GM18508 (cell line): ENCODE measurements at regions not wholly inside any gene's neighbourhood (a gene's known extent, or its start where the extent isn't known, plus 50 kb on each side); places are given as distances from the start of the nearest gene placed in this dataset.

Experiments used
- ATAC-seq: cut with Tn5 transposase; IDR thresholded peaks from one replicate; pipeline ENCODE4 v1.9.1; 2021; ENCODE audit warnings: moderate number of reproducible peaks; ENCODE audit not compliant: insufficient read depth, unreplicated experiment

- ATAC-seq, result no peak
Observed at GRCh38 chr10:44435196-44435595, 50.3 kb upstream of the CXCL12 start.

DNA sequence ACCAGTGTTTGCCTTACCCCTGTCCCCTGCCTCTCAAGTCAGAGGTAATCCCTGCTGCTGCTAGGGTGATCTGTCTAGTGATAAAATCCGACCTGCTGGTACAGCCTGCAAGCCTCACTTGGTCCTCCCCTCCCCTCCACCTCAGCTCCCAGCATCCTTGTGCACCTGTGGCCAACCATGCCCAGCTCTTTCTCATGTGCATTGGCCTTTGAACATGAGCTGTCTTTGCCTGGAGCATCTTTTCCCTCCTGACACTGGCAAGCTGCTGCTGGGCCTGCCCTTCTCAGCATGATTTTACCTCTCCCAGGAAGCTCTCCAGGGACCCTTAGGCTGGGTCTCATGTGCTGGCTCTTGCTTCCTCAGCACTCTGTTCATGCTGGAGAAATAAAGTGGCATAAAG is 51.3 kb upstream of the CXCL12 start:
- no peak for ATAC-seq

GRCh38 chr10:44437840-44438511 is 53.1 kb upstream of the CXCL12 start:
- ATAC-seq, result no peak

GRCh38 chr10:44439239-44439957 is 54.5 kb upstream of the CXCL12 start:
- ATAC-seq, result no peak

GRCh38 chr10:44439958-44440244 is 55.0 kb upstream of the CXCL12 start:
- no peak for ATAC-seq

- ATAC-seq, result no peak
Observed at GRCh38 chr10:44457259-44457658, 72.4 kb upstream of the CXCL12 start.

- no peak for ATAC-seq
Observed at GRCh38 chr10:44458671-44459413, 73.9 kb upstream of the CXCL12 start.

GRCh38 chr10:44459671-44460070 is 74.8 kb upstream of the CXCL12 start:
- no peak for ATAC-seq

GRCh38 chr10:44460416-44460815 is 75.5 kb upstream of the CXCL12 start:
- ATAC-seq, result no peak

DNA sequence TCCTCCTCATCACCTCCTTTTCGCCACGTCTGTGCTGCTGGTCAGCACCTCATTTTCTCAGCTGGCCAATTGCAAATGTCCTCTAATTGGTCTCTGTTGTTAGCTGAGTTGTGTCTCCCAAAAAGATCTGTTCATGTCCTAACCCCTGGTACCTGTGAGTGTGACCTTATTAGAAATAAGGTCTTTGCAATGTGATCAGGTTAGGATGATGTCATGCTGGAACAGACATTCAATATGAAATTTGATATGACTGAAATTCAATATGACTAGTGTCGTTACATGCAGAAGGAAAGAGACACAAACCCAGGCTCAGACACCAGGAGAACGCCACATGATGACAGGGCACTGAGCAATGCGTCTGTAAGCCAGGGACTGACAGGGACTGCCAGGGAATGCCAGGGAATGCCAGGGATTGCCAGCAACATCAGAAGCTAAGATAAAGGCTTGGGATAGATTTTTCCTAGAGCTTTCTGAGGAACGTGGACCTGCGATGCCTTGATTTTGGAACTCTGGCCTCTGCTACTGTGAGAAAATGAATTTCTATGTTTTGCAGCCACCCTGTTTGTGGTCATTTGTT is 77.5 kb upstream of the CXCL12 start:
- ATAC-seq, result no peak

DNA sequence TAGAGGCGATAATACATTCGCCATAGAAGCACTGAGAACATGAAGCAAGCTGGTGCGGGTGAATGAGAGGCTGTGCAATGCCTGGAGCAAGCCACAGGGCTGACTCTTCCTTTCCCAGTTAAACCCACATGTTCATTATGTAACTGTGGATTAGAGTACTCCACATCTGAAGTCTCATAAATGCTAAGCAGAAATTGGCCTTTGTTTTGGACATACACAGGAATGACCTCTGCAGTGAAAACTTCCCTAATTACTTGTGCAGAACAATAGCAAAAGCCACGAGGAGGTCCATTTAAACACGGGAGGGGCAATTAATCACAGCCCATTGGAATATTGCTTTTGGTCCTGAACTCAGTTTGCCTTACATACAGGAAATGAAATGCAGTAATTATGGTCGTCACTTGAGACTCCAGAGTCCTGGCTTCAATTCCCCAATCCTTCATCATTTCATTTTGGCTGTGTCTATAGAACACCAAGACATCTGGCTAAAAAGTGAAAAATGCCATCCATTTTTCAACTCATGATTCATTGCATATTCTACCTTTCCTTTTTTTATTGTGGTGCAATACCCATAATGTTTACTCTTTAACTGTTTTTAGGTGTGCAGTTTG is 78.7 kb upstream of the CXCL12 start:
- ATAC-seq, result no peak

DNA sequence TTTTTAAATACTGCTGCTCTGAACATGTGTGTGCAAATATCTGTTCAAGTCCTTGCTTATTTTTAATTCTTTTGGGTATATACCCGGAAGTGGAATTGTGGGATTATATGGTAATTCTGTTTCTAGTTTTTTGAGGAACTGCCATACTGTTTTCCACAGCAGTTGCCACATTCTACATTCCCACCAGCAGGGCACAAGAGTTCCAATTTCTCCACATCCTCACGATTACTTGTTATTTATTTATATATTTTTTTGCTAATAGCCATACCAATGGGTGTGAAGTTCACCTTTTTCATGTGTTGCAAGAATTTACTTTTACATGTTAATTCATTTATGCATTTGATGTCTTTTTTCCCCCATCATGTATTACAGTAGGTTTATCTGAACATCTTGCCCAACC is 79.6 kb upstream of the CXCL12 start:
- ATAC-seq, result no peak

DNA sequence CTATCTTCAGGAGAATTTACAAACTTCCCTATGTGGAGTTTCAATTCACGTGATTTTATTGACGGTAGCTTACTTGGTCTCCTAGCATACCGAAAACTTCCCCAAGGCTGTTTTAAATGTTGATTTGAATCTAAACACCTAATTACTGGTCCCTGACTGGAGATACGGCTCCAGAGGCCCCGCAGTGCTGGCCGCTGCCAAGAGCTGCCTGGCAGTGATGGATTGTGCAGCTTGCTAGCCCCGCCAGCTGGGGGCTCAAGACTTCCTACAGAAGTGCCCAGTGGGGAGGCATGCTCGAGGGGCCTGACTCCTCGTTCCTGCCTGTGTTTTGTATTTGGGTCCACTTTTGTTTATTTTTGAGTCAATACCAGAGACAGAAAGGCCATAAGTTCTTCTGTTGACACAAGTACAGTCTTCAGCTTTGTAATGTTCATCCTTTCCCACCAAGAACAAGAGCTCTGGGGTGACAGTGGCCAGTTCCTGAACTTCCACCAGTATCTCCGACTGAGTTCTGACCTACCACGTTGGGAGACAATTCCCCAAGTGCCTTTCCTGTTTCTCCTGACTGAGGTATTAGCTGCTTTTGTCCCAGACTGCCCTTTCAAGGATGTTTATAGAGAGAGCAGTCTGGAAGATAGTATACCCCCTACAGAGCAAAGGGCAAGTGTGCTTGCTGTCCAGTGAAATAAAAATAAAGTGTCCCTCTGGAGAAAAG is 80.7 kb upstream of the CXCL12 start:
- no peak for ATAC-seq

GRCh38 chr10:44466236-44466635 is 81.3 kb upstream of the CXCL12 start:
- no peak for ATAC-seq

- ATAC-seq, result no peak
Observed at GRCh38 chr10:44467090-44467489, 82.2 kb upstream of the CXCL12 start.

DNA sequence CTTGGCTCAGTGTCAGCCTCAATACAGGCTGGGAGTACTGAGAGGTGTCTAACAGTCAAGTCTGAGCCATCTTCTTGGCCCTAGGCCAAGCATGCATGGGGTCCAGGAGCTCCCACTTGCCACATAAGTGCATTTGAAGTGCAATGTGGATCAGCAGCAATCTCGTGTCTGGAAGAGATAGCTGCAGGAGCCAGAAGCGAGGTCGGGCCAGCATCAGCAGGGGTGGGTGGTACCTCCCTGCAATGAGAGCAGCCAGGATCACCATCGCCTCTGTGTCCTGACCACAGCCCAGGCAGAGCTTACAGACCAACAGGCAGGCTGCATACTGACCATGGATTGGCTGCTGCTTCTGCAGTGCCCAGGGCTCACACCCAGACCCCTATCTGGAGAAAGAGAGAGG is 83.0 kb upstream of the CXCL12 start:
- ATAC-seq, result no peak

DNA sequence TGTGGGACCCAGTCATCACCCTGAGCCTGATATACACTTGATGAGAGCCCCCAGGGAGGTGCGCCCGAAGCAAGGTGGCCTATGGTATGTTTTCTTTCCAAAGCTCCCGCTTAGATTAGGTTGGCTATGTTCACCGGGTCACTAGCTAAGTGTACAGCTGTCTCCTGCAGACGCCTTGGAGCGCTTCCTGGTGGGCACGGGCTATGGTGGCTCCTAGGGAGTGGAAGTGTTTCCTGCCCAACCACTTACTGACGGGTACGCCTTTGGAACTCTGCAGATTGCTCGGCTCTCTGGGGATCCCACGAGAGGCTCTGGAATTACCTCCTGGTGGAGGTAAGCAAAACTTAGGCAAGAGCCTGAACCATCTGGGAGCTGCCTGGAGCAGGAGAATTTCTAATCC is 83.6 kb upstream of the CXCL12 start:
- no peak for ATAC-seq

DNA sequence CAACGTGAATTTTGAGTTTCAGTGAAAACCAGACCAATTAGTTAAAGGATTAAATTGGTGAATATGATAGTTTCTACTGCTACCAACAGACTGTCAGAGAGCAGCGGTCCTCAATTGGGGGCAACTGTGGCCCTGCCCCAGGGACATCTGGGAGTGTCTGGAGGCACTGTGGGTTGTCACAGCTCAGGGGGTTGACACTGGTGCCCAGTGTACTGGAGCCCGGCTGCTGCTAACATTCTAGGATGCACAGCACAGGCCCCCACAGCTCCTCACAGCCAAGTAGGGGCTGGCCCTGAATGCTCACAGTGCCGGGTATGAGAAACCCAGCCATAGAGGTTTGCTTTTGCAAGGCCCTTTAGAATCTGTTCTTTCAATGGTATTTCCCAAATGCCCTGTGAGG is 84.1 kb upstream of the CXCL12 start:
- no peak for ATAC-seq

GRCh38 chr10:44470784-44471183 is 85.9 kb upstream of the CXCL12 start:
- ATAC-seq, result no peak

GRCh38 chr10:44471410-44471809 is 86.5 kb upstream of the CXCL12 start:
- ATAC-seq, result no peak
